SK-N-SH treated with all-trans-retinoic acid at 6 μM for 48 hours (cell line): ENCODE measurements at regions not wholly inside any gene's neighbourhood (a gene's known extent, or its start where the extent isn't known, plus 50 kb on each side); places are given as distances from the start of the nearest gene placed in this dataset.

Experiments used
- ATAC-seq: fragments of 200-7000 bp; cut with Tn5 transposase; 3 replicates; pipeline ENCODE4 v1.9.1; 2020; ENCODE audit warnings: mild to moderate bottlenecking, moderate library complexity
- ARNTL ChIP-seq: fragments of 450-650 bp; formaldehyde crosslinking; IDR thresholded peaks from 2 replicates; pipeline ENCODE4 v1.5.0; 2020; ENCODE audit warnings: low read depth, mild to moderate bottlenecking, moderate library complexity, borderline replicate concordance
- BACH2 ChIP-seq: fragments of 250-450 bp; sonication (Bioruptor Pico); IDR thresholded peaks from 2 replicates; pipeline ENCODE4 v1.9.0; 2021; ENCODE audit warnings: mild to moderate bottlenecking, borderline replicate concordance
- CSDC2 ChIP-seq: fragments of 250-450 bp; sonication (Bioruptor Pico); IDR thresholded peaks from 2 replicates; pipeline ENCODE4 v1.5.0; 2020; ENCODE audit warnings: mild to moderate bottlenecking, moderate library complexity
- ISL1 ChIP-seq: fragments of 250-450 bp; sonication (Bioruptor Pico); IDR thresholded peaks from 2 replicates; pipeline ENCODE4 v2.1.2; 2022; ENCODE audit warnings: mild to moderate bottlenecking, moderate library complexity
- RARB ChIP-seq: fragments of 250-450 bp; sonication (Bioruptor Pico); IDR thresholded peaks from 2 replicates; pipeline ENCODE4 v1.8.0; 2021; ENCODE audit warnings: mild to moderate bottlenecking, moderate library complexity
- SNAI2 ChIP-seq: fragments of 250-450 bp; sonication (Bioruptor Pico); IDR thresholded peaks from 2 replicates; pipeline ENCODE4 v1.5.0; 2020; ENCODE audit warnings: mild to moderate bottlenecking, moderate library complexity
- TCF4 ChIP-seq: fragments of 250-450 bp; sonication (Bioruptor Pico); IDR thresholded peaks from 2 replicates; pipeline ENCODE4 v1.8.0; 2021; ENCODE audit warnings: mild to moderate bottlenecking, moderate library complexity, borderline replicate concordance
- TOX ChIP-seq: fragments of 250-450 bp; sonication (Bioruptor Pico); IDR thresholded peaks from 2 replicates; pipeline ENCODE4 v1.8.0; 2021; ENCODE audit warnings: mild to moderate bottlenecking, moderate library complexity, borderline replicate concordance
- ZC3H10 ChIP-seq: fragments of 250-450 bp; sonication (Bioruptor Pico); IDR thresholded peaks from 2 replicates; pipeline ENCODE4 v1.5.1; 2021; ENCODE audit warnings: mild to moderate bottlenecking, moderate library complexity
- ZFP3 ChIP-seq: fragments of 250-450 bp; sonication (Bioruptor Pico); IDR thresholded peaks from 2 replicates; pipeline ENCODE4 v1.5.0; 2020; ENCODE audit warnings: mild to moderate bottlenecking, moderate library complexity
- ZNF565 ChIP-seq: fragments of 450-650 bp; formaldehyde crosslinking; conservative IDR thresholded peaks from 2 replicates; pipeline ENCODE4 v1.5.0; 2020; ENCODE audit warnings: low read depth, mild to moderate bottlenecking, moderate library complexity
- ZNF70 ChIP-seq: fragments of 450-650 bp; formaldehyde crosslinking; IDR thresholded peaks from 2 replicates; pipeline ENCODE4 v1.5.0; 2020; ENCODE audit warnings: mild to moderate bottlenecking, moderate library complexity
- TF ChIP-seq, protein P1 (sequence below): fragments of 250-450 bp; sonication (Bioruptor Pico); IDR thresholded peaks from 2 replicates; pipeline ENCODE4 v1.5.1; 2021; ENCODE audit warnings: mild to moderate bottlenecking, moderate library complexity
- TF ChIP-seq, protein P2 (sequence below): fragments of 250-450 bp; sonication (Bioruptor Pico); IDR thresholded peaks from 2 replicates; pipeline ENCODE4 v1.5.0; 2020; ENCODE audit warnings: mild to moderate bottlenecking, moderate library complexity
- TF ChIP-seq, protein P3 (sequence below): fragments of 250-450 bp; sonication (Bioruptor Pico); IDR thresholded peaks from 2 replicates; pipeline ENCODE4 v1.8.0; 2020; ENCODE audit warnings: mild to moderate bottlenecking, moderate library complexity, borderline replicate concordance
- TF ChIP-seq, protein P4 (sequence below): fragments of 250-450 bp; sonication (Bioruptor Pico); IDR thresholded peaks from 2 replicates; pipeline ENCODE4 v1.8.0; 2021; ENCODE audit warnings: low read depth, mild to moderate bottlenecking, moderate library complexity, borderline replicate concordance

DNA sequence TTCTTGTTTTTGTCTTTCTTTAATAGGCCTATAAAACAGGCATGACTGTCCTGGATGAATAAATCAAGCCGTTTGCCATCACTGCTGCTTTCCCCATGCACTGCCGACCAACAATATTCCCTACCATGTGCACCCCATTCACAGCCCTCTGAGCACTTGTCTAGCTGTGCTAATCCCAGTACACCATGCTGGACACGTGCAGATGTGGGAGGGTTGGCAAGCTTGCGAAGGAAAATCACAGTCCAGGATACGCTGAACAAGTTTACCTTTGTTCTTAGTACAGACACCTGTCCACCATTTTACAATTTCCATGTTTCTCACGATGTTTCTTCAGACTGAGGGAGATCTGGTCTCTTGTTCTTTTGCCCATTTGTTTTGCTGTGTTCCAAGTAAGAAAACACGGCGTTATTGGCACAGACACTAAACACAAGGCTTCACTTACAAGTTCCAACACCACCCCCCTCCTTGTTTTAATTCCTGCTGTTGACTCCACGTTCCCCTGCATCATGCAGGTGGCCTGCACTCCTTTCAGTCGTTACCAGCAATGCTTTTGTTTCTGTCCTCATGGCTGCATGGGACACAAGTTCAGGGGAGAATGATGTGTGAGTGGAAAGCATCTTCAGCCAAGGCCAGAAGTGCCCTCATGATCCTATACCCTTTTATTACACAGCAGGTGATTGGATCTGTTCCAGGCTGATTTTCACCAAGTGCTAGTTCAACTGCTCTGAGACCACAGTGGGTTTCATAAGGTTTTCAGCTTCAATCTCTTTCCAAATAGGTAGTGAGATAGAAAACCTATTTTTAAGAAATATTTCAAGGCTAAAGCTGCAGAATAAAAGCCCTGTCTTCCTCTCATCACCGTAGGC lies 608.9 kb downstream of the IRX1 start:
- ATAC-seq = no peak
- TF ChIP-seq ZC3H10 (no peak), TCF4 (CRISPR knock-in tag) (no peak), ZFP3 (CRISPR knock-in tag) (no peak), SNAI2 (CRISPR knock-in tag) (no peak)

DNA sequence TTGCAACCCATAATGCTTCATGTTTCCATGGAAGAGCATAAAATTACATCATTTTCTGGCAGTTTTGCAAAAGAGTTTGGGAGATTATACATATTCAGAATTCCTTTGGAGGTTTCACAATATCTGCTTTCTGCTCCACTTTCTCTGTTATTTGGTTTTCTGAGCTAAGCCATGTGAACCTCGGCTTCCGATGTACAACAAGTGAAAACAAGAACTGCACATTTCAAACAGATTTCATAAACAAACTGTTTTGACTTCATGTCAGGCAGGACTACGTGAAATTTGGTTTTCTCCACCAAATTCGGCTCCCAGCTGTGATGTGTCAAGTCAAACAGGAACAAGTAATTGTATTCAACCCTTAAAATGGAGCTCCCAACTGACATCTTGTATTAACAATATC lies 609.8 kb downstream of the IRX1 start:
- no peak for ATAC-seq

DNA sequence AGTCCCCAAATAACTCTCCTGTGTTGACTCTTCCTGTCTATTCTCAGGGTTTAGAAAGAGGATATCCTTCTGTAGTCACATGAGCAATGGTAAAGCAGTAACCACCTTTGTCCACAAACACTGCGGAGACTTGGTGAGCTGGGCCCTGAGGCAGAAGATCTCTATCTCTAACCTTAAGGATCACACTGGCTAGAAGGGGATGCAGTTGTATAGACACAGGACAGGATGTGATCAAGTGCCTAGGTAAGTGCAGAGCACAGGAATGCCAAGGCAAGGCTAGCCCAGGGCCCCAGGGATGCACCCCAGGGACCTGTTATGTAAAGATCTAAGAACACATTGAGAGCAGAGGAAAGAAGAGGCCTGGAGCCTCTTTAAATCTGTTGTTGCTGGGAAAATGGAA lies 610.5 kb downstream of the IRX1 start:
- ATAC-seq = no peak
- no peak for TF ChIP-seq ZFP3 (CRISPR knock-in tag)
- no peak for TF ChIP-seq ISL1
- TF ChIP-seq CSDC2 = no peak
- no peak for TF ChIP-seq ZNF565
- no peak for TF ChIP-seq ARNTL (CRISPR knock-in tag)
- TF ChIP-seq, protein P1, sequence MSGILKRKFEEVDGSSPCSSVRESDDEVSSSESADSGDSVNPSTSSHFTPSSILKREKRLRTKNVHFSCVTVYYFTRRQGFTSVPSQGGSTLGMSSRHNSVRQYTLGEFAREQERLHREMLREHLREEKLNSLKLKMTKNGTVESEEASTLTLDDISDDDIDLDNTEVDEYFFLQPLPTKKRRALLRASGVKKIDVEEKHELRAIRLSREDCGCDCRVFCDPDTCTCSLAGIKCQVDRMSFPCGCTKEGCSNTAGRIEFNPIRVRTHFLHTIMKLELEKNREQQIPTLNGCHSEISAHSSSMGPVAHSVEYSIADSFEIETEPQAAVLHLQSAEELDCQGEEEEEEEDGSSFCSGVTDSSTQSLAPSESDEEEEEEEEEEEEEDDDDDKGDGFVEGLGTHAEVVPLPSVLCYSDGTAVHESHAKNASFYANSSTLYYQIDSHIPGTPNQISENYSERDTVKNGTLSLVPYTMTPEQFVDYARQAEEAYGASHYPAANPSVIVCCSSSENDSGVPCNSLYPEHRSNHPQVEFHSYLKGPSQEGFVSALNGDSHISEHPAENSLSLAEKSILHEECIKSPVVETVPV (CRISPR knock-in tag) = no peak
- TF ChIP-seq, protein P2, sequence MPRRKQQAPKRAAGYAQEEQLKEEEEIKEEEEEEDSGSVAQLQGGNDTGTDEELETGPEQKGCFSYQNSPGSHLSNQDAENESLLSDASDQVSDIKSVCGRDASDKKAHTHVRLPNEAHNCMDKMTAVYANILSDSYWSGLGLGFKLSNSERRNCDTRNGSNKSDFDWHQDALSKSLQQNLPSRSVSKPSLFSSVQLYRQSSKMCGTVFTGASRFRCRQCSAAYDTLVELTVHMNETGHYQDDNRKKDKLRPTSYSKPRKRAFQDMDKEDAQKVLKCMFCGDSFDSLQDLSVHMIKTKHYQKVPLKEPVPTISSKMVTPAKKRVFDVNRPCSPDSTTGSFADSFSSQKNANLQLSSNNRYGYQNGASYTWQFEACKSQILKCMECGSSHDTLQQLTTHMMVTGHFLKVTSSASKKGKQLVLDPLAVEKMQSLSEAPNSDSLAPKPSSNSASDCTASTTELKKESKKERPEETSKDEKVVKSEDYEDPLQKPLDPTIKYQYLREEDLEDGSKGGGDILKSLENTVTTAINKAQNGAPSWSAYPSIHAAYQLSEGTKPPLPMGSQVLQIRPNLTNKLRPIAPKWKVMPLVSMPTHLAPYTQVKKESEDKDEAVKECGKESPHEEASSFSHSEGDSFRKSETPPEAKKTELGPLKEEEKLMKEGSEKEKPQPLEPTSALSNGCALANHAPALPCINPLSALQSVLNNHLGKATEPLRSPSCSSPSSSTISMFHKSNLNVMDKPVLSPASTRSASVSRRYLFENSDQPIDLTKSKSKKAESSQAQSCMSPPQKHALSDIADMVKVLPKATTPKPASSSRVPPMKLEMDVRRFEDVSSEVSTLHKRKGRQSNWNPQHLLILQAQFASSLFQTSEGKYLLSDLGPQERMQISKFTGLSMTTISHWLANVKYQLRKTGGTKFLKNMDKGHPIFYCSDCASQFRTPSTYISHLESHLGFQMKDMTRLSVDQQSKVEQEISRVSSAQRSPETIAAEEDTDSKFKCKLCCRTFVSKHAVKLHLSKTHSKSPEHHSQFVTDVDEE = no peak
- no peak for TF ChIP-seq TOX (CRISPR knock-in tag)
- no peak for TF ChIP-seq RARB (CRISPR knock-in tag)
- TF ChIP-seq, protein P3, sequence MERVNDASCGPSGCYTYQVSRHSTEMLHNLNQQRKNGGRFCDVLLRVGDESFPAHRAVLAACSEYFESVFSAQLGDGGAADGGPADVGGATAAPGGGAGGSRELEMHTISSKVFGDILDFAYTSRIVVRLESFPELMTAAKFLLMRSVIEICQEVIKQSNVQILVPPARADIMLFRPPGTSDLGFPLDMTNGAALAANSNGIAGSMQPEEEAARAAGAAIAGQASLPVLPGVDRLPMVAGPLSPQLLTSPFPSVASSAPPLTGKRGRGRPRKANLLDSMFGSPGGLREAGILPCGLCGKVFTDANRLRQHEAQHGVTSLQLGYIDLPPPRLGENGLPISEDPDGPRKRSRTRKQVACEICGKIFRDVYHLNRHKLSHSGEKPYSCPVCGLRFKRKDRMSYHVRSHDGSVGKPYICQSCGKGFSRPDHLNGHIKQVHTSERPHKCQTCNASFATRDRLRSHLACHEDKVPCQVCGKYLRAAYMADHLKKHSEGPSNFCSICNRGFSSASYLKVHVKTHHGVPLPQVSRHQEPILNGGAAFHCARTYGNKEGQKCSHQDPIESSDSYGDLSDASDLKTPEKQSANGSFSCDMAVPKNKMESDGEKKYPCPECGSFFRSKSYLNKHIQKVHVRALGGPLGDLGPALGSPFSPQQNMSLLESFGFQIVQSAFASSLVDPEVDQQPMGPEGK (CRISPR knock-in tag) = no peak
- TF ChIP-seq TCF4 (CRISPR knock-in tag) = no peak

More for the DNA sequence above, 609.8 kb downstream of the IRX1 start:
- TF ChIP-seq, protein P2 = no peak
- TF ChIP-seq ARNTL (CRISPR knock-in tag) (no peak), TCF4 (CRISPR knock-in tag) (no peak), ZNF565 (no peak), ZNF70 (no peak), BACH2 (no peak), TOX (CRISPR knock-in tag) (no peak), ISL1 (no peak)
- TF ChIP-seq, protein P3 (CRISPR knock-in tag) = no peak
- TF ChIP-seq, protein P4, sequence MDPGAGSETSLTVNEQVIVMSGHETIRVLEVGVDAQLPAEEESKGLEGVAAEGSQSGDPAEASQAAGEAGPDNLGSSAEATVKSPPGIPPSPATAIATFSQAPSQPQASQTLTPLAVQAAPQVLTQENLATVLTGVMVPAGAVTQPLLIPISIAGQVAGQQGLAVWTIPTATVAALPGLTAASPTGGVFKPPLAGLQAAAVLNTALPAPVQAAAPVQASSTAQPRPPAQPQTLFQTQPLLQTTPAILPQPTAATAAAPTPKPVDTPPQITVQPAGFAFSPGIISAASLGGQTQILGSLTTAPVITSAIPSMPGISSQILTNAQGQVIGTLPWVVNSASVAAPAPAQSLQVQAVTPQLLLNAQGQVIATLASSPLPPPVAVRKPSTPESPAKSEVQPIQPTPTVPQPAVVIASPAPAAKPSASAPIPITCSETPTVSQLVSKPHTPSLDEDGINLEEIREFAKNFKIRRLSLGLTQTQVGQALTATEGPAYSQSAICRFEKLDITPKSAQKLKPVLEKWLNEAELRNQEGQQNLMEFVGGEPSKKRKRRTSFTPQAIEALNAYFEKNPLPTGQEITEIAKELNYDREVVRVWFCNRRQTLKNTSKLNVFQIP (CRISPR knock-in tag) = no peak
